Activated CD8-positive, alpha-beta T cell treated with anti-CD3 and anti-CD28 coated beads for 36 hours (primary cell): ENCODE measurements at regions not wholly inside any gene's neighbourhood (a gene's known extent, or its start where the extent isn't known, plus 50 kb on each side); places are given as distances from the start of the nearest gene placed in this dataset.

ENCODE experiments used
- ATAC-seq: fragments of 200-7000 bp; cut with Tn5 transposase; one replicate; pipeline ENCODE4 v1.10.0; 2021; ENCODE audit warnings: mild to moderate bottlenecking, moderate library complexity
- CTCF ChIA-PET: fragments of 350-600 bp; sonication (Branson Sonifier 250); formaldehyde crosslinking; loops from one replicate; lab custom pipeline; 2021; ENCODE audit warnings: antibody characterized with exemption; lab: Charles Lee
- POLR2A ChIA-PET: fragments of 350-600 bp; sonication (Branson Sonifier 250); formaldehyde crosslinking; loops from one replicate; lab custom pipeline; 2021; ENCODE audit warnings: antibody characterized with exemption; lab: Charles Lee
- DNase-seq: peaks from one replicate; pipeline ENCODE4 v3.0.0-alpha.2; 2020
- H3K27ac Mint-ChIP-seq: one replicate; pipeline ENCODE4 v1.8.0; 2021; ENCODE audit warnings: mild to moderate bottlenecking, mixed read lengths
- H3K27me3 Mint-ChIP-seq: one replicate; pipeline ENCODE4 v1.8.0; 2021; ENCODE audit warnings: mixed read lengths
- H3K36me3 Mint-ChIP-seq: one replicate; pipeline ENCODE4 v1.8.0; 2021; ENCODE audit warnings: low read depth, mixed read lengths
- H3K4me1 Mint-ChIP-seq: one replicate; pipeline ENCODE4 v1.8.0; 2021; ENCODE audit warnings: low read depth, mixed read lengths
- H3K4me3 Mint-ChIP-seq: one replicate; pipeline ENCODE4 v1.8.0; 2021; ENCODE audit warnings: mild to moderate bottlenecking, moderate library complexity, mixed read lengths
- H3K9me3 Mint-ChIP-seq: one replicate; pipeline ENCODE4 v1.8.0; 2021; ENCODE audit warnings: mixed read lengths
- intact Hi-C: fragments of 100-400 bp; cut with micrococcal nuclease; formaldehyde crosslinking; loops from one replicate; pipeline ENCODE4 v1.10.0; 2022
- TF ChIP-seq, protein P1 (sequence below): fragments of 200-600 bp; IDR thresholded peaks from one replicate; pipeline ENCODE4 v1.8.0; 2022; ENCODE audit warnings: antibody characterized with exemption, mild to moderate bottlenecking

DNA sequence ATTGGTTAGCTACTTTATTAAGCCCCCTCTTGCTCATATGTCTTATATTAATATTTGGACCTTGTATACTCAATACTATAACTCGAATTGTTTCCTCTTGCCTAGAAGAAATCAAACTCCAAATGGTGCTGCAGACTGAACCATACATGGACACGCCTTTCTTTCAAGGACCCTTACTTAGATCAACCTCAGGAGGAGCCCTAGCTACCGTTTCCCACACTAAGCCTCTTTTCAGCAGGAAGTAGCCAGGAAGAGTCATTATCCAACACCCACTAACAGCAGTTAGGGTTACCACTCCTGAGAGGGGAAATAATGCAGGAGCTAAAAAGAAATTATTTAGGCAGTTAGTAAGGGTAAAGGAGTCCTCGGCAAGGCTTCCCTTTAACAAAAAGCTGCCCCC lies 243.8 kb upstream of the PUM3 start:
- Mint-ChIP-seq H3K36me3 (no peaks in the 10 kb centered on the region), H3K4me1 (no peaks in the 10 kb centered on the region), H3K27ac (no peak overlapping the region), H3K9me3 (no peaks in the 10 kb centered on the region), H3K4me3 (no peak overlapping the region), H3K27me3 (no peaks in the 10 kb centered on the region)
- ATAC-seq (no peak), DNase-seq (no peak)
- POLR2A ChIA-PET, result no interaction called here
- intact Hi-C loops, result no loop called here
- TF ChIP-seq, protein P1, sequence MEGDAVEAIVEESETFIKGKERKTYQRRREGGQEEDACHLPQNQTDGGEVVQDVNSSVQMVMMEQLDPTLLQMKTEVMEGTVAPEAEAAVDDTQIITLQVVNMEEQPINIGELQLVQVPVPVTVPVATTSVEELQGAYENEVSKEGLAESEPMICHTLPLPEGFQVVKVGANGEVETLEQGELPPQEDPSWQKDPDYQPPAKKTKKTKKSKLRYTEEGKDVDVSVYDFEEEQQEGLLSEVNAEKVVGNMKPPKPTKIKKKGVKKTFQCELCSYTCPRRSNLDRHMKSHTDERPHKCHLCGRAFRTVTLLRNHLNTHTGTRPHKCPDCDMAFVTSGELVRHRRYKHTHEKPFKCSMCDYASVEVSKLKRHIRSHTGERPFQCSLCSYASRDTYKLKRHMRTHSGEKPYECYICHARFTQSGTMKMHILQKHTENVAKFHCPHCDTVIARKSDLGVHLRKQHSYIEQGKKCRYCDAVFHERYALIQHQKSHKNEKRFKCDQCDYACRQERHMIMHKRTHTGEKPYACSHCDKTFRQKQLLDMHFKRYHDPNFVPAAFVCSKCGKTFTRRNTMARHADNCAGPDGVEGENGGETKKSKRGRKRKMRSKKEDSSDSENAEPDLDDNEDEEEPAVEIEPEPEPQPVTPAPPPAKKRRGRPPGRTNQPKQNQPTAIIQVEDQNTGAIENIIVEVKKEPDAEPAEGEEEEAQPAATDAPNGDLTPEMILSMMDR, result no peak
- CTCF ChIA-PET, result no interaction called here

DNA sequence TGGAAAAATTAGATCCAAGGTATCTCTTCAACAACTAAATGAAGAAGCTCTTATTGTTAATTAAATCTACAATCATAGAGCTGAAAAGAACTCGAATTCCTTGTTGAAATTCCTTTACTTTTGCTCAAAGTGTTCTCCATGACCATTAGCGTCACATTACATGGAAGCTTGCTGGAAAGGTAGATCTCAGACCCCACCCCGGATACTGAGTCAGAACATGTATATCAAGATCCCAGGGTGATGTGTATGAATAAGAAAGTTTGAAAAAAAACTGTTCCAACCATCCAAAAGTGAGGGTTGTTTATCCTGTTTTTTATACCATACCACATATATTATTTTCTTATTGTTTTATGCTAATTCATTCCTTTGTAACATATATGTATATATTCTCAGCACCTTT lies 237.1 kb upstream of the PUM3 start:
- no peak for ATAC-seq
- Mint-ChIP-seq H3K9me3 (no peaks in the 10 kb centered on the region), H3K4me3 (no peak overlapping the region), H3K27ac (no peak overlapping the region), H3K36me3 (no peaks in the 10 kb centered on the region), H3K4me1 (no peaks in the 10 kb centered on the region), H3K27me3 (no peaks in the 10 kb centered on the region)
- no peak for DNase-seq
- intact Hi-C loops, result no loop called here
- ChIA-PET CTCF (no interaction called here), POLR2A (no interaction called here)
- TF ChIP-seq, protein P1, result no peak

DNA sequence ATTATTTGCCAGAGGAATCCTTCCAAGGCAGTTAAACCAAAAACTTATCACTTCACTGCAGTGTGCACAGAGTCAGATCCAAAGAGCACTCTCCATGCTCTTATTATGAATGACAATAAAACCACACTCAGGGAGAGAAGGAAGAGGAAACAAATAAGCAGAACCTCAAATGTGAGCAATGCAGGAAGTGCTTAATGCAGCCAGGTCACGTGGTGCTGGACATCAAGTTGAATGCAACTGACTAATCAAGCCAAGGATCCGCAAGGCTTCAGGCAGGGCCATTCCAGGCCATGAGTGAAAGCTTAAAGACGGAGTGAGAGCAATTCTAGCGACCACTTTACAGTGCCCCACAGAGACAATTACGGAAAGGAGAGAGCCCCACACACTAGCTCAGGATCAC lies 230.4 kb upstream of the PUM3 start:
- ATAC-seq (no peak), DNase-seq (no peak)
- H3K36me3 Mint-ChIP-seq, result no peaks in the 10 kb centered on the region
- H3K27me3 Mint-ChIP-seq, result no peaks in the 10 kb centered on the region
- H3K4me1 Mint-ChIP-seq, result no peaks in the 10 kb centered on the region
- ChIA-PET POLR2A (interaction anchor here (0.7 kb wide), 1 partner anchor 40 kb away, joined by 3 read pairs; no protein-coding TSS in a partner anchor), CTCF (no interaction called here)
- no peak overlapping the region for H3K27ac Mint-ChIP-seq
- TF ChIP-seq, protein P1, result no peak
- intact Hi-C loops, result no loop called here
- H3K9me3 Mint-ChIP-seq, result no peaks in the 10 kb centered on the region
- H3K4me3 Mint-ChIP-seq, result no peak overlapping the region

DNA sequence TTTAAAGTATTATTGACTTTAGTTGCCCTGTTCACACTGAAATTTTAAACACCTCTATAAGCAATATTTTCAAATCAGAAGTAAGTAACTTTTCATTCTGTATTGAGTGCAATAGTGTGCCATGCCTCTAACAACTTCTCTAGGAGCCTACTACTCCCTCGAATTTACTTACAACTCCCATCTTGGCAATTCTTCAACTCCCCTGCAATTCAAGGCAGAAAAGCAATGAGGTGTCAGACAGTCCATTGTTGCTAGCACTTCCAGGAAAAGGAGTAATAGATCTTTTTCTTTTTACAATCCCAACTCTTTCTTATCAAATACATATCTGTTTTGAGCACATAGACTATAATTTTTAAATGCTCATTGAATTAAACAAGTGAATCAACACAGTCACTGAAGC lies 222.7 kb upstream of the PUM3 start:
- CTCF ChIA-PET, result no interaction called here
- H3K9me3 Mint-ChIP-seq, result no peaks in the 10 kb centered on the region
- POLR2A ChIA-PET, result no interaction called here
- H3K27ac Mint-ChIP-seq, result no peak overlapping the region
- no peak for DNase-seq
- H3K4me3 Mint-ChIP-seq, result no peak overlapping the region
- no peaks in the 10 kb centered on the region for H3K4me1 Mint-ChIP-seq
- ATAC-seq, result no peak
- intact Hi-C loops, result no loop called here
- peaks cover 9% of the 10 kb centered on the region for H3K27me3 Mint-ChIP-seq
- no peaks in the 10 kb centered on the region for H3K36me3 Mint-ChIP-seq
- TF ChIP-seq, protein P1, result no peak

DNA sequence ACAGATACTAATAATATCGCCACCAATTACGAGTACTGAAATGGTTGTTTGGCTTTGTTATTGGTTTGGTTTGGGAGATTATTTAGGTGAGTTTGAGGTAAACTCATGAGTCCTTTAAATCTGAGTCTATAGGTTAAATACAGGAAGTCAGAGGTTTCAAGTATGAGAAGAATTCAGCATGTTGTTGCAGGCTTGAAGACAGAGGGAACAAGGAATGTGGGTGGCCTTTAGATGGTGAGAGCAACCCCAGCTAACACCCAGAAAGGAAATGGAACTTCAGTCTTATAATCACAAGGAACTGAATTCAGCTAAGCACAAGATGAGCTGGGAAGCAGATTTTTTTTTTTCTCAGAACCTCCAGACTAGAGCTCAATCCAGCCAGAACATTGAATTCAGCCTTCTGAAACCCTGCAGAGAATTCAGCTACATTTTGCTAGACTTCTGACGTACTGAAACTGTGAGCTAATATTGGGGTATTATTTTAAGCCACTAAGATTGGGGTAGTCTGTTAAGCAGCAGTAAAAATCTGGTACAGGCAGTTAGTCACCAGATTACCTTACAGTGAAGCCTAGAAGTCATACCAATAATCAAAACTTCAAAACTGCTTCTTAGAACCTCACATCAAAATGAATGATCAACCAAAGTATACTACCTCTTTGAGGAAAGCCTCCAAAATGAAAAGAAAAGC lies 216.0 kb upstream of the PUM3 start:
- no peak overlapping the region for H3K4me3 Mint-ChIP-seq

More for the DNA sequence above, 216.0 kb upstream of the PUM3 start:
- no peak for DNase-seq
- H3K4me1 Mint-ChIP-seq, result no peaks in the 10 kb centered on the region
- TF ChIP-seq, protein P1, result no peak
- H3K9me3 Mint-ChIP-seq, result no peaks in the 10 kb centered on the region
- H3K27ac Mint-ChIP-seq, result no peak overlapping the region
- ATAC-seq, result no peak
- intact Hi-C loops, result no loop called here
- H3K36me3 Mint-ChIP-seq, result no peaks in the 10 kb centered on the region
- ChIA-PET POLR2A (no interaction called here), CTCF (interaction anchor here (0.8 kb wide), 1 partner anchor 35 kb away, joined by 3 read pairs; no protein-coding TSS in a partner anchor)
- H3K27me3 Mint-ChIP-seq, result no peaks in the 10 kb centered on the region
